ENCODE measurements at regions not wholly inside any gene's neighbourhood (a gene's known extent, or its start where the extent isn't known, plus 50 kb on each side); places are given as distances from the start of the nearest gene placed in this dataset.

GRCh38 chr14:103267226-103267910, 66.7 kb upstream of the EIF5 start:
- intact Hi-C loops (cut with micrococcal nuclease; ENCODE audit: unreplicated experiment) (no loop called here), in situ Hi-C loops (cut with HindIII; ENCODE audit: extremely low pct_ligation_motif_present, low pct_unique_long_range_greater_than_20kb) (no loop called here)
- Histone ChIP-seq H4K20me1 (ENCODE audit: insufficient read depth, low read length) (no peaks in the 10 kb centered on the region), H3K79me2 (ENCODE audit: insufficient read depth, low read length) (no peaks in the 10 kb centered on the region), H3K27ac (ENCODE audit: extremely low read length, insufficient read depth, low read length) (no peak overlapping the region), H3K4me3 (replicated peaks in 1 of 3; ENCODE audit: insufficient read depth in 1 of 3, low read depth in 2 of 3, low read length in 3 of 3) (no peak overlapping the region), H2AFZ (ENCODE audit: low read length) (no peak overlapping the region), H3K27me3 (ENCODE audit: control insufficient read depth in 1 of 2, insufficient read depth in 2 of 2, low read length in 2 of 2) (no peaks in the 10 kb centered on the region; a peak in 1 of 5 replicates), H3K9ac (ENCODE audit: insufficient read depth, low read depth, low read length) (no peak overlapping the region), H3K4me1 (ENCODE audit: insufficient read depth, low read length) (peaks cover 14% of the 10 kb centered on the region), H3K9me3 (ENCODE audit: low read length) (no peaks in the 10 kb centered on the region), H3K4me2 (ENCODE audit: low read depth, low read length) (no peak overlapping the region), H3K36me3 (replicated peaks in 1 of 2; ENCODE audit: control insufficient read depth in 1 of 2, insufficient read depth in 2 of 2, low read length in 2 of 2) (no peaks in the 10 kb centered on the region)
- CTCF ChIA-PET (ENCODE audit: low intra/inter-chr PET ratio, low total read pairs) = no interaction called here
- POLR2A ChIA-PET = no interaction called here
- no peak for FAIRE-seq
- WGBS (ENCODE audit: low lambda C conversion rate) = 52% methylated on average over 11 of the region's 11 CpGs
- DNase-seq (ENCODE audit: low spot score) = no peak
- no peak for TF ChIP-seq ZNF260 (CRISPR knock-in tag; IDR thresholded peaks at IDR 0.05; ENCODE audit: borderline replicate concordance, low read depth)
- TF ChIP-seq KMT2B (CRISPR knock-in tag; IDR thresholded peaks at IDR 0.05) = no peak
- TF ChIP-seq ZBTB26 (CRISPR knock-in tag; IDR thresholded peaks at IDR 0.05; ENCODE audit: borderline replicate concordance) = no peak
- TF ChIP-seq HNF4A (CRISPR knock-in tag; IDR thresholded peaks at IDR 0.05) = peak; percentile 30
- no peak for TF ChIP-seq SMC3 (IDR thresholded peaks at IDR 0.05; ENCODE audit: low read length)
- no peak for TF ChIP-seq ZNF335 (CRISPR knock-in tag; IDR thresholded peaks at IDR 0.05)
- no peak for TF ChIP-seq ZNF816 (CRISPR knock-in tag; IDR thresholded peaks at IDR 0.05; ENCODE audit: borderline replicate concordance)
- no peak for TF ChIP-seq RBM22 (optimal IDR thresholded peaks at IDR 0.05; ENCODE audit: low read length)
- no peak for ATAC-seq
- no TSS peak for BruUV-seq (replicated peaks)

GRCh38 chr14:103271189-103271588, 62.8 kb upstream of the EIF5 start:
- ChIA-PET POLR2A (no interaction called here), CTCF (ENCODE audit: low intra/inter-chr PET ratio, low total read pairs) (no interaction called here)
- DNase-seq (ENCODE audit: low spot score) = no peak
- intact Hi-C loops (cut with micrococcal nuclease; ENCODE audit: unreplicated experiment) = no loop called here
- Histone ChIP-seq H3K79me2 (ENCODE audit: insufficient read depth, low read length) (no peaks in the 10 kb centered on the region), H3K4me2 (ENCODE audit: low read depth, low read length) (no peak overlapping the region), H3K27me3 (ENCODE audit: control insufficient read depth in 1 of 2, insufficient read depth in 2 of 2, low read length in 2 of 2) (peaks cover 0 to 1% of the 10 kb centered on the region in 2 experiments; a peak in 1 of 5 replicates), H2AFZ (ENCODE audit: low read length) (no peak overlapping the region), H3K9ac (ENCODE audit: insufficient read depth, low read depth, low read length) (no peak overlapping the region), H4K20me1 (ENCODE audit: insufficient read depth, low read length) (no peaks in the 10 kb centered on the region), H3K4me3 (replicated peaks in 1 of 3; ENCODE audit: insufficient read depth in 1 of 3, low read depth in 2 of 3, low read length in 3 of 3) (no peak overlapping the region), H3K36me3 (replicated peaks in 1 of 2; ENCODE audit: control insufficient read depth in 1 of 2, insufficient read depth in 2 of 2, low read length in 2 of 2) (no peaks in the 10 kb centered on the region), H3K27ac (ENCODE audit: extremely low read length, insufficient read depth, low read length) (no peak overlapping the region), H3K4me1 (ENCODE audit: insufficient read depth, low read length) (peaks cover 14% of the 10 kb centered on the region), H3K9me3 (ENCODE audit: low read length) (no peaks in the 10 kb centered on the region)
- in situ Hi-C loops (cut with HindIII; ENCODE audit: extremely low pct_ligation_motif_present, low pct_unique_long_range_greater_than_20kb) = no loop called here
- no peak for FAIRE-seq
- whole genome bisulfite sequencing (ENCODE audit: low lambda C conversion rate) = 70% methylated on average over 7 of the region's 7 CpGs
- BruUV-seq (replicated peaks) = no TSS peak
- ATAC-seq = no peak
- TF ChIP-seq ZNF75D (CRISPR knock-in tag; IDR thresholded peaks at IDR 0.05; ENCODE audit: borderline replicate concordance) (no peak), ZBTB7B (CRISPR knock-in tag; IDR thresholded peaks at IDR 0.05) (no peak), ZMYM4 (CRISPR knock-in tag; IDR thresholded peaks at IDR 0.05) (no peak), CCDC6 (CRISPR knock-in tag; IDR thresholded peaks at IDR 0.05) (no peak), SMARCE1 (IDR thresholded peaks at IDR 0.05; ENCODE audit: borderline replicate concordance) (no peak)

Data from HepG2 (cell line).